ENCODE measurements at regions not wholly inside any gene's neighbourhood (a gene's known extent, or its start where the extent isn't known, plus 50 kb on each side); places are given as distances from the start of the nearest gene placed in this dataset.
"Not testable (repeated sequence)": the region's sequence is repeated elsewhere in the genome, so short reads cannot be mapped to it uniquely, and the experiment has no call there.

GRCh38 chr7:35853194-35853593 lies 52.3 kb downstream of the SEPTIN7 start:
- H3K27ac ChIP-seq: not testable (repeated sequence)

GRCh38 chr7:35854311-35854710 lies 53.5 kb downstream of the SEPTIN7 start:
- TF ChIP-seq CTCF (IDR thresholded peaks at IDR 0.05) (no peak), ZFX (IDR thresholded peaks at IDR 0.05; ENCODE audit: borderline replicate concordance) (no peak)
- no peak overlapping the region for H3K27ac ChIP-seq

- no peak for TF ChIP-seq ZFX (IDR thresholded peaks at IDR 0.05; ENCODE audit: borderline replicate concordance)
- no peak overlapping the region for H3K27ac ChIP-seq
These were observed 55.3 kb downstream of the SEPTIN7 start for GRCh38 chr7:35856175-35856574.

- TF ChIP-seq ZFX (IDR thresholded peaks at IDR 0.05; ENCODE audit: borderline replicate concordance) (no peak), CTCF (IDR thresholded peaks at IDR 0.05) (no peak)
- no peak overlapping the region for H3K27ac ChIP-seq
These were observed 59.8 kb downstream of the SEPTIN7 start for GRCh38 chr7:35860664-35861063.

- no peak for TF ChIP-seq CTCF (IDR thresholded peaks at IDR 0.05)
- TF ChIP-seq ZFX (IDR thresholded peaks at IDR 0.05; ENCODE audit: borderline replicate concordance): no peak
- H3K27ac ChIP-seq: no peak overlapping the region
These were observed 64.4 kb downstream of the SEPTIN7 start for GRCh38 chr7:35865287-35865686.

- TF ChIP-seq CTCF (IDR thresholded peaks at IDR 0.05) (no peak), ZFX (IDR thresholded peaks at IDR 0.05; ENCODE audit: borderline replicate concordance) (no peak)
- H3K27ac ChIP-seq: no peak overlapping the region; the same call in 1 of the 2 replicates
These were observed 65.3 kb downstream of the SEPTIN7 start for GRCh38 chr7:35866186-35866585.

- not testable (repeated sequence) for H3K27ac ChIP-seq
These were observed 68.3 kb downstream of the SEPTIN7 start for GRCh38 chr7:35869117-35869516.

GRCh38 chr7:35869810-35870209 lies 69.0 kb downstream of the SEPTIN7 start:
- H3K27ac ChIP-seq: no peak overlapping the region
- TF ChIP-seq CTCF (IDR thresholded peaks at IDR 0.05): no peak
- TF ChIP-seq ZFX (IDR thresholded peaks at IDR 0.05; ENCODE audit: borderline replicate concordance): no peak

- H3K27ac ChIP-seq: no peak overlapping the region
These were observed 71.0 kb downstream of the SEPTIN7 start for GRCh38 chr7:35871856-35872255.

More at GRCh38 chr7:35871856-35872255, 71.0 kb downstream of the SEPTIN7 start:
- no peak for TF ChIP-seq CTCF (IDR thresholded peaks at IDR 0.05)
- no peak for TF ChIP-seq ZFX (IDR thresholded peaks at IDR 0.05; ENCODE audit: borderline replicate concordance)

Measured in 22Rv1 (cell line).